Osteocyte (in vitro differentiated cells): ENCODE measurements at regions not wholly inside any gene's neighbourhood (a gene's known extent, or its start where the extent isn't known, plus 50 kb on each side); places are given as distances from the start of the nearest gene placed in this dataset.

ENCODE experiments used
- DNase-seq: peaks from one replicate; pipeline ENCODE4 v3.0.0; 2021; ENCODE audit warnings: mixed read lengths; ENCODE audit not compliant: unreplicated experiment; ENCODE audit errors: extremely low spot score
- H3K27ac Mint-ChIP-seq: one replicate; pipeline ENCODE4 v1.8.0; 2021; ENCODE audit warnings: mild to moderate bottlenecking, mixed read lengths; ENCODE audit not compliant: unreplicated experiment
- H3K27me3 Mint-ChIP-seq: one replicate; pipeline ENCODE4 v1.8.0; 2021; ENCODE audit warnings: mixed read lengths; ENCODE audit not compliant: unreplicated experiment
- H3K36me3 Mint-ChIP-seq: one replicate; pipeline ENCODE4 v1.8.0; 2021; ENCODE audit warnings: mixed read lengths; ENCODE audit not compliant: unreplicated experiment
- H3K4me1 Mint-ChIP-seq: one replicate; pipeline ENCODE4 v1.8.0; 2021; ENCODE audit warnings: mixed read lengths; ENCODE audit not compliant: unreplicated experiment
- H3K4me3 Mint-ChIP-seq: one replicate; pipeline ENCODE4 v1.8.0; 2021; ENCODE audit warnings: mild to moderate bottlenecking, moderate library complexity, mixed read lengths; ENCODE audit not compliant: unreplicated experiment
- H3K9me3 Mint-ChIP-seq: one replicate; pipeline ENCODE4 v1.8.0; 2021; ENCODE audit warnings: mixed read lengths; ENCODE audit not compliant: unreplicated experiment
- TF ChIP-seq, protein P1 (sequence below): fragments of 200-600 bp; sonication (generic); IDR thresholded peaks from 2 replicates; pipeline ENCODE4 v1.5.0; 2021; ENCODE audit warnings: antibody characterized with exemption, mild to moderate bottlenecking, moderate library complexity

DNA sequence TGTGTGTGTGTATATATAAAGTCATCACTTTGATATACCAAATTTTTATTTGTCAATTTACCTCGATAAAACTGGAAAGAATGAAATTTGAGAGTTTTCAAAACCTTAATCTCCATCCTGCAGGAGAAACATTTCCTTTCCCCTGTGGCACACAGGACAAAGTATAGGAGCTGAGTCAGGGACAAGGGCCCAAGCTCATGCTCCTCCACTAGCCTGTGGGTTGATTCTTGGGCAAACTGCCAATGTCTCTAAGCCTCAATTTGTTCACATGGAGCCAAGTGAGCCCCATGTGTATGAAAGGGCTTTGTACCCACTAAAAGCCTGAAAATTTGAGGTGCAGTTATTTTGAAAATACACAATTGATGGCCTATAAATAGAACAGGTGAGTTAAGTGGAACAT is 60.3 kb upstream of the IL6 start:
- H3K27me3 Mint-ChIP-seq: no peaks in the 10 kb centered on the region
- peaks cover 51% of the 10 kb centered on the region for H3K4me1 Mint-ChIP-seq
- TF ChIP-seq, protein P1, sequence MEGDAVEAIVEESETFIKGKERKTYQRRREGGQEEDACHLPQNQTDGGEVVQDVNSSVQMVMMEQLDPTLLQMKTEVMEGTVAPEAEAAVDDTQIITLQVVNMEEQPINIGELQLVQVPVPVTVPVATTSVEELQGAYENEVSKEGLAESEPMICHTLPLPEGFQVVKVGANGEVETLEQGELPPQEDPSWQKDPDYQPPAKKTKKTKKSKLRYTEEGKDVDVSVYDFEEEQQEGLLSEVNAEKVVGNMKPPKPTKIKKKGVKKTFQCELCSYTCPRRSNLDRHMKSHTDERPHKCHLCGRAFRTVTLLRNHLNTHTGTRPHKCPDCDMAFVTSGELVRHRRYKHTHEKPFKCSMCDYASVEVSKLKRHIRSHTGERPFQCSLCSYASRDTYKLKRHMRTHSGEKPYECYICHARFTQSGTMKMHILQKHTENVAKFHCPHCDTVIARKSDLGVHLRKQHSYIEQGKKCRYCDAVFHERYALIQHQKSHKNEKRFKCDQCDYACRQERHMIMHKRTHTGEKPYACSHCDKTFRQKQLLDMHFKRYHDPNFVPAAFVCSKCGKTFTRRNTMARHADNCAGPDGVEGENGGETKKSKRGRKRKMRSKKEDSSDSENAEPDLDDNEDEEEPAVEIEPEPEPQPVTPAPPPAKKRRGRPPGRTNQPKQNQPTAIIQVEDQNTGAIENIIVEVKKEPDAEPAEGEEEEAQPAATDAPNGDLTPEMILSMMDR: no peak
- H3K36me3 Mint-ChIP-seq: no peaks in the 10 kb centered on the region
- DNase-seq: no peak
- no peak overlapping the region for H3K4me3 Mint-ChIP-seq
- no peaks in the 10 kb centered on the region for H3K9me3 Mint-ChIP-seq
- no peak overlapping the region for H3K27ac Mint-ChIP-seq

DNA sequence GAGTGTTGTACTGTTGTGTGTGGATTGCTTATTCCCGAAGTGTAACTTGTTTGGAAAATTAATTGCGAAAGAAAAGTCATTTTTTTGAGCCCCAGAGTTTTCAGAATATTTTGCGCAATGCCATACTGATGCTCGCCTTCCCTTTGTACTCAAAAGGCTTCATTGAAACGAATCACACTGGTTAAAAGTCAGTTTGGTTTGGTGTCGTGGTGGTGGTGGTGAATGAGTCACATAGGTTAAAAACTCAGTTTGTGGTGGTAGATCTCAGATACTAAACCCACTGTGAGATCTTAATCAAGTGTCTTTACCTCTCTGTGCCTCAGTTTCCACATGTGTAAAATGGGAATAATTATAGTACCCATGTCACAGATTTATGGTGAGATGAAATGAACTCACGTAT is 61.1 kb upstream of the IL6 start:
- no peaks in the 10 kb centered on the region for H3K9me3 Mint-ChIP-seq
- no peak overlapping the region for H3K4me3 Mint-ChIP-seq
- H3K27me3 Mint-ChIP-seq: no peaks in the 10 kb centered on the region
- H3K4me1 Mint-ChIP-seq: peaks cover 44% of the 10 kb centered on the region
- no peak overlapping the region for H3K27ac Mint-ChIP-seq
- TF ChIP-seq, protein P1: no peak
- H3K36me3 Mint-ChIP-seq: no peaks in the 10 kb centered on the region
- no peak for DNase-seq

DNA sequence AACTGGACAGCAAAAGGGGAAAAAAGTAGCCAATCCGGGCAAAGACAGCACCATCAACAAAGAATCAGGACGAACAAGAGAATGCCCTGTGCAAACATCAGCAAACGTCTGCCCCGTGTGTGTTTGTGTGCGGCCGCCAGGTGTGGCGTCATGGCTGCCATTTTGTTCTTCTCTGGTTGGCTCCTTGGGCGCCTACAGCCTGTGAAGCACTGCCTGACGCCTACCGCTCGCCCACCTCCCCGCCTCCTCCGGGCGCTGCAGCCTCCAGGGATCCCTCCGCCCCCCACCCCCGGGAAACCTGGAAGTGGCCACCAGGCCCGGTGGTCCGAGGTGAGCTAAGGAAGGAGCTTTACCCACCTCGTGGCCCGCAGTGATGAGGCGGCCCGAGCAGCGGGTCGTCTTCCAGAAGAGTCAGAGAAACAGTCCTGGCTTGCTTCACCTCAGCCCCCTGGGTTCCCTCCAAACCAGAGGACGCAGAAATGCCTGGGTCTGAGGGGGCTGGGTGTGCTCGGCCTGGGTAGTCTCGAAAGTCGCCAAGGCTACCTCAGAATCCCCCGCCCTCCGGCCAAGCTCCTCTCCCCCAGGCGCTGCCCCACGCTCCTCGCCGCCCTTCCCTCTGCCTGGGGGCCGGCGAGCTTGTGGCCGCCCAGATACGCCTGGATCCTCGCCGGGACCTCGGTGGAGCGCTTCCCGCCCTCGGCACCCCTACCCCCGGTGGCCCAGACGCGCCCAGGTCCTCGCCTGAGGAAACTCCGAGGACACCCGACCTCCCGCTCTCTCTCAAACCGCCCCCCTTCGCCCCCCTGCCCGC is 61.8 kb upstream of the IL6 start:
- no peaks in the 10 kb centered on the region for H3K36me3 Mint-ChIP-seq
- H3K27me3 Mint-ChIP-seq: no peaks in the 10 kb centered on the region
- H3K9me3 Mint-ChIP-seq: no peaks in the 10 kb centered on the region
- no peak overlapping the region for H3K27ac Mint-ChIP-seq
- H3K4me1 Mint-ChIP-seq: peaks cover 44% of the 10 kb centered on the region
- no peak for DNase-seq
- TF ChIP-seq, protein P1: no peak
- H3K4me3 Mint-ChIP-seq: no peak overlapping the region

DNA sequence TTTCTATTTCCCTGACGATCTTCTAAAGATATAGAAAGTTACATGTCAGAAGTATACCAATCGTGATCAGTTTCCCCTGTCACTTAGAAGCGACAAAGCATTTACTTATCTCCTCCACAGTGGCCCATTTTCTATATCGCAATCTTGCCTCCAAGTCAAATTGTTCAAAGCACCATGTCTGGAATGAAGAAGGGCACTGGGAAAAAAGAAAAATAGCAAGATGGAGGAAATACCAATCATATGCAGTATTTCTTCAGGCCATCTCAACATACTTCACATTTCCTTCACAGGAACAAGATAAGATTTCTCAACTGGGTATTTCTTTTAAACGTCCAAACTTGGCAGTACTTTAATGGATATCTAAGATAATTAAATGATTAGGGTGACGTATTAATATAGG is 63.3 kb upstream of the IL6 start:
- H3K4me3 Mint-ChIP-seq: no peak overlapping the region
- H3K27me3 Mint-ChIP-seq: no peaks in the 10 kb centered on the region
- no peak for DNase-seq
- TF ChIP-seq, protein P1: no peak
- no peaks in the 10 kb centered on the region for H3K9me3 Mint-ChIP-seq
- peak overlapping the region; percentile 83 for H3K27ac Mint-ChIP-seq
- H3K4me1 Mint-ChIP-seq: peaks cover 40% of the 10 kb centered on the region
- H3K36me3 Mint-ChIP-seq: no peaks in the 10 kb centered on the region

DNA sequence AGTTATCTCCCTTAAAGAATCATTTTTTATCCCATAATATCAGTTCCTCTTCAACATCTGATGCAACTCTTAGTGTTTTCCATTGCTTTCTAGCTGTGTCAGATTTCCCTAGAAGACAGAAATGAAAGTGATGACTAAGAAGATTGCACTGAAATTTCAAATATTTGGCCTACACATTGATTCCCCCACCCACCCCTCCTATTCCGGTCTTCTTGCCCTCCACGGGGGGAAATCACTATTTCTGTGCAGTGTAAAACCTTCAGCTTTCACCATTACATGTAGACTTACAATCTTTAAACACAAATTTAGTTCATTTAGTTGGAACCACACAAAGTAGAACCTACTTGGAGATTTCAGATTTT is 63.7 kb upstream of the IL6 start:
- no peaks in the 10 kb centered on the region for H3K36me3 Mint-ChIP-seq
- peak overlapping the region; percentile 83 for H3K27ac Mint-ChIP-seq
- no peak for DNase-seq

More for the DNA sequence above, 63.7 kb upstream of the IL6 start:
- no peaks in the 10 kb centered on the region for H3K27me3 Mint-ChIP-seq
- H3K4me3 Mint-ChIP-seq: no peak overlapping the region
- H3K4me1 Mint-ChIP-seq: peaks cover 37% of the 10 kb centered on the region
- no peaks in the 10 kb centered on the region for H3K9me3 Mint-ChIP-seq
- TF ChIP-seq, protein P1: no peak
